Activated T-cell treated with anti-CD3 and anti-CD28 coated beads for 48 hours (primary cell): ENCODE measurements at regions not wholly inside any gene's neighbourhood (a gene's known extent, or its start where the extent isn't known, plus 50 kb on each side); places are given as distances from the start of the nearest gene placed in this dataset.

Experiments
- DNase-seq: peaks from one replicate; pipeline ENCODE4 v3.0.0-alpha.2; 2020; ENCODE audit warnings: low read depth

DNA sequence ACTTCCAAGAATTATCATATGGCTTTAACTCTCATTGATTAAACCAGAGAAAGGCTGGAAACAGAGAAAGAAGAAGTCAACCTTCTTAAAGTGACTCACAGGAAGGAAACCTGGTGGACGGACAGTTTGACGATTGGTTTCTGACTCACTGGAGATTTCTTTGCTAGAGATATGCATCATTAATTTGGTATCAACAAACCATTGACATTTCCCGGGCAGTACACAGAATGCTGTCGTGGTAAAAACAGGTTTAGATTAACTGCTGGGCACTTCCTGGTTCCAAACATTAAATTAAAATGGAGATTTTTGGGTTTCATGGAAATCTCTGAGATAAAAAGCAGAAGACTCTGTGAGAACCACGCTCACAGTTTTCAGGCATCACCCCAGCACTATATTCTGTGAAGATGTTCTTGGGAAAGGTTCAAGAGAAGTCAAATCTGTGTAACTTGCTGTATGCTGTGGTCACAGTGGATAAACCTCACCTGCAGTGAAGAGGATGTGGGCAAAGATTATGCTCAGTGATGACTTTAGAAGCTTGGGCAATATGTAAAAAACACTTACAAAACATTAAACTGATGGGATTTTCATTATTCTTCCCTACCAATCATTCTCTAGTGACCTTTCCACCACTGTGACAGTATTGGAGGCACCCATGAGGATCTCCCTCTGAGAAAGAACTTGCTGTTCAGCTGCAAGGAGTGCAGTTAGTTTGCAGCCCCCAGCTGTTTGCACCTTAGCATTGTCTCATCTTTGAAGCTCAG is 61.1 kb upstream of the CD44 start:
- no peak for DNase-seq

GRCh38 chr11:35078470-35078735 is 60.6 kb upstream of the CD44 start:
- no peak for DNase-seq

GRCh38 chr11:35079611-35080010 is 59.4 kb upstream of the CD44 start:
- DNase-seq, result no peak

- peak; percentile 65 for DNase-seq
Measured at GRCh38 chr11:35082321-35083180, 56.4 kb upstream of the CD44 start.

- DNase-seq, result no peak
Measured at GRCh38 chr11:35083181-35083430, 55.9 kb upstream of the CD44 start.

GRCh38 chr11:35083431-35084238 is 55.3 kb upstream of the CD44 start:
- peak; percentile 47 for DNase-seq

- DNase-seq, result no peak
Measured at GRCh38 chr11:35084817-35085440, 54.0 kb upstream of the CD44 start.

- DNase-seq, result no peak
Measured at GRCh38 chr11:35085531-35086165, 53.3 kb upstream of the CD44 start.

GRCh38 chr11:35087648-35088047 is 51.3 kb upstream of the CD44 start:
- DNase-seq, result no peak

- DNase-seq, result no peak
Measured at GRCh38 chr11:35088226-35088625, 50.7 kb upstream of the CD44 start.

DNA sequence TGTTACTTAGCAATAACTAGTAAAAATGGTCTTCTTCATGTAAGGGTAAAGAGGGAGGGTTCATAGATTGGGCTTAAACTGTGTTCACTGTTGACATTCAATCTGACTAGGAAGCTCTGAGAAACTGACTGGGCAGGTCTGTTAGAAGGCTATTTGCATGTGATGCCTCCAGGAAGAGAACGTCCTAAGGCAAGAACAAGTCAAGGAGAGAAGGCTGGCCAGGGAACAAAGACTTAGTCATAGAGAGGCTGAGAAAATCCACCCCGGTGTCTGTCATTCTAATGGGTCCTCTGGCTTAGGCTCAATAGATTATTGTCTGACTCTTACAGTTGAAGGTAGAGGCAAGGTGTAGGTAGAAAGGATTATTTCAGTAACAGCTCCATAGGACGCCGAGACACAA is 50.3 kb upstream of the CD44 start:
- DNase-seq, result no peak
